Left lung (tissue), 4 donors: ENCODE measurements at regions not wholly inside any gene's neighbourhood (a gene's known extent, or its start where the extent isn't known, plus 50 kb on each side); places are given as distances from the start of the nearest gene placed in this dataset.

Experiments used
- ATAC-seq: fragments of 200-7000 bp; cut with Tn5 transposase; one replicate; pipeline ENCODE4 v1.9.1; 2020; ENCODE audit warnings: moderate library complexity
- DNase-seq, 4 donors: peaks; one replicate each; pipeline ENCODE4 v3.0.0-alpha.2; 2013 to 2020
- H3K27ac ChIP-seq, 2 donors: fragments of 200-600 bp; sonication (generic) in 1 of 2; one replicate each; pipeline versions ENCODE4 v1.5.0 to v1.8.0; 2020 to 2021
- H3K27me3 ChIP-seq, 2 donors: fragments of 200-600 bp; sonication (generic) in 1 of 2; one replicate each; pipeline versions ENCODE4 v1.5.0 to v1.8.0; 2020 to 2021
- H3K36me3 ChIP-seq, 2 donors: fragments of 200-600 bp; sonication (generic) in 1 of 2; one replicate each; pipeline versions ENCODE4 v1.5.0 to v1.8.0; 2020 to 2021
- H3K4me1 ChIP-seq, 2 donors: fragments of 200-600 bp; one replicate each; pipeline ENCODE4 v1.8.0; 2021
- H3K4me3 ChIP-seq, 2 donors: fragments of 200-600 bp; sonication (generic) in 1 of 2; one replicate each; pipeline versions ENCODE4 v1.5.0 to v1.8.0; 2020 to 2021; ENCODE audit warnings: mild to moderate bottlenecking in 1 of 2
- H3K9me3 ChIP-seq, 2 donors: fragments of 200-600 bp; sonication (generic) in 1 of 2; one replicate each; pipeline versions ENCODE4 v1.5.0 to v1.8.0; 2020 to 2021
- CTCF ChIP-seq, 2 donors: fragments of 200-600 bp; sonication (generic) in 1 of 2; IDR thresholded peaks; one replicate each; pipeline versions ENCODE4 v1.5.0 to v1.8.0; 2021; ENCODE audit warnings: antibody characterized with exemption in 2 of 2
- intact Hi-C, 2 donors: fragments of 100-400 bp; cut with DNase I; formaldehyde crosslinking; loops; one replicate each; pipeline versions ENCODE4 v1.11.2 to v1.14.2; 2022
- donor health status: DM: no; HTN: yes; CAD: no.
- donor health status: DM: no; HTN: no; CAD: no.

- Histone ChIP-seq H3K9me3 (no peaks in the 10 kb centered on the region), H3K27me3 (no peaks in the 10 kb centered on the region), H3K27ac (no peak overlapping the region), H3K4me1 (no peaks in the 10 kb centered on the region), H3K36me3 (no peaks in the 10 kb centered on the region), H3K4me3 (no peak overlapping the region)
- DNase-seq: no peak
- no peak for TF ChIP-seq CTCF (IDR thresholded peaks at IDR 0.05)
- intact Hi-C loops: no loop called here
- ATAC-seq: no peak
These were observed 154.1 kb downstream of the OLFM4 start for GRCh38 chr13:53182724-53183123.

DNA sequence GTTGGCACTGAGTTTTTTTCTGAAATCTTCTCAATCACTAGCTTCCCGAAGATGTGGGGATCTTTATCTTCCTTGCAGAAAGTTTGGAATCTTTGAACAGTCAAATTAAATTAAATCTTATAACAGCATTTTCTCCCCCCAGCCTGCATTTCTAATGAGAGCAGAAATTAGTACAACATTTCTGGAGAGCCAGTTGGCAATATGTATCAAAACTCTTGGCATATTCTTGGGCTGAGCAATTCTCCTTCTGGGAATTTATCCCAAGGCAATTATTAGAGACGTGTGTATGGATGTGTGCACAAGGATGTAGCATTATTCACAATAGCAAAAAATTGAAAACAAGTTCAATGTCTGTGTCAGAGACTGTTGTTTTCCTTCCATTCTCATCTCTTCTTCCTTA lies 159.5 kb downstream of the OLFM4 start:
- no peak for TF ChIP-seq CTCF (IDR thresholded peaks at IDR 0.05)
- no peaks in the 10 kb centered on the region for H3K4me1 ChIP-seq
- H3K36me3 ChIP-seq: no peaks in the 10 kb centered on the region
- no peaks in the 10 kb centered on the region for H3K27me3 ChIP-seq
- no peaks in the 10 kb centered on the region for H3K9me3 ChIP-seq
- ATAC-seq (no peak), DNase-seq (no peak)
- no peak overlapping the region for H3K27ac ChIP-seq
- intact Hi-C loops: no loop called here
- H3K4me3 ChIP-seq: no peak overlapping the region

DNA sequence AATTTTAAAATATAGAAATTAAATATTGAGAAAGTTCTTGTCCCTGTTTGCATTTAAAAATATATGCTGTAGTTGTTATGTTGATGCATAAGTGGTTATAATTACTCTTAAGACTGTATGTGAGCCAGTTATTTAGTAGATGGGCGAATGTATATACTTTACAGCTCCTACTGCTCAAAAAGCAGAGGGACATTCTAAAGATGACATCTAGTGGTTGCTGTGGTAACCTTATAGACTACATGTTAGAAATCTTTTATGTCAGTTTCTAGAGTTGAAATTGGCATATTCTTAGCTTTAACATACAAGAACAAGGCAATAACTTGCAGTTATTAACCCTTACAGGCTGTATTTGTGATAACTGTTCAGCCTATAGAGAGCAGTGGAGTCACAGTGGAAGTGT lies 160.5 kb downstream of the OLFM4 start:
- no peaks in the 10 kb centered on the region for H3K27me3 ChIP-seq
- H3K27ac ChIP-seq: no peak overlapping the region
- no peak for TF ChIP-seq CTCF (IDR thresholded peaks at IDR 0.05)
- intact Hi-C loops: no loop called here
- no peaks in the 10 kb centered on the region for H3K36me3 ChIP-seq
- no peak for DNase-seq
- H3K9me3 ChIP-seq: no peaks in the 10 kb centered on the region
- ATAC-seq: no peak
- no peak overlapping the region for H3K4me3 ChIP-seq
- H3K4me1 ChIP-seq: no peaks in the 10 kb centered on the region

GRCh38 chr13:53191091-53191490 lies 162.5 kb downstream of the OLFM4 start:
- no peak overlapping the region for H3K27ac ChIP-seq
- DNase-seq: no peak
- intact Hi-C loops: no loop called here
- no peak overlapping the region for H3K4me3 ChIP-seq
- H3K4me1 ChIP-seq: no peaks in the 10 kb centered on the region
- no peak for ATAC-seq
- no peaks in the 10 kb centered on the region for H3K36me3 ChIP-seq
- no peaks in the 10 kb centered on the region for H3K9me3 ChIP-seq
- H3K27me3 ChIP-seq: peaks cover 0 to 4% of the 10 kb centered on the region in 2 donors
- no peak for TF ChIP-seq CTCF (IDR thresholded peaks at IDR 0.05)

DNA sequence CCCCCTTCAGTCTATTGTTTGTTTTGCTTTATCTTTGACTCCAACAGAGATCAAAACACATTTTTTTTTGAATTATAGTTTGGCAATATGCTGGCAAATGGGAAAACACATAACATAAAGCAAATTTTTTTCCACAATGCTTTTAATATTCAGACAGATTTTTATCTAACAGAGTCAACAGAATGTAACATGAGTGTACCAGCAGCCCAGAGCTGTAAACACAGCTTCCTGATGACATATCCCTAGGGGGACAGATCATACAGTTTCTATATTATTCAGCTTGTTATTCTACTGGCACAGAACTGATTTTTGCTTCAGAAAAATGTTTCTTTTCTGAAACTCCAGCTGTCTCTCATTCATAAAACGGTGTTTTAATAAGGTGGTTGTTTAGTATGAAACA lies 168.8 kb downstream of the OLFM4 start:
- Histone ChIP-seq H3K36me3 (no peaks in the 10 kb centered on the region), H3K4me1 (no peaks in the 10 kb centered on the region), H3K27me3 (peaks cover 22 to 48% of the 10 kb centered on the region in 2 donors), H3K4me3 (no peak overlapping the region), H3K9me3 (no peaks in the 10 kb centered on the region), H3K27ac (no peak overlapping the region)
- TF ChIP-seq CTCF (IDR thresholded peaks at IDR 0.05): no peak
- ATAC-seq: no peak
- intact Hi-C loops: no loop called here
- no peak for DNase-seq
